Right atrium auricular region (tissue), 2 donors: ENCODE measurements at regions not wholly inside any gene's neighbourhood (a gene's known extent, or its start where the extent isn't known, plus 50 kb on each side); places are given as distances from the start of the nearest gene placed in this dataset.
"Not testable (repeated sequence)": the region's sequence is repeated elsewhere in the genome, so short reads cannot be mapped to it uniquely, and the experiment has no call there.

ENCODE experiments used
- DNase-seq: peaks from one replicate; pipeline ENCODE4 v3.0.0-alpha.2; 2019; ENCODE audit warnings: low spot score
- H3K27ac ChIP-seq, 2 donors: fragments of 200-600 bp; sonication (generic); 1 replicate in 1 of 2; 2 replicates in 1 of 2; pipeline ENCODE4 v1.5.1; 2016 to 2019
- H3K27me3 ChIP-seq, 2 donors: fragments of 200-600 bp; sonication (generic); one replicate each; pipeline versions ENCODE4 v1.5.1 to v1.6.0; 2017 to 2019
- H3K36me3 ChIP-seq: fragments of 200-600 bp; sonication (generic); one replicate; pipeline ENCODE4 v1.5.1; 2016
- H3K4me1 ChIP-seq, 2 donors: fragments of 200-600 bp; sonication (generic); one replicate each; pipeline versions ENCODE4 v1.5.1 to v1.6.0; 2017 to 2019
- H3K4me3 ChIP-seq, 2 donors: fragments of 200-600 bp; sonication (generic); 1 replicate in 1 of 2; 2 replicates in 1 of 2; pipeline ENCODE4 v1.5.1; 2017 to 2019; ENCODE audit warnings: mild to moderate bottlenecking in 1 of 2, moderate library complexity in 1 of 2
- H3K9me3 ChIP-seq, 2 donors: fragments of 200-600 bp; sonication (generic); one replicate each; pipeline ENCODE4 v1.5.1; 2019
- CTCF ChIP-seq, 2 donors: fragments of 200-600 bp; sonication (generic); IDR thresholded peaks; one replicate each; pipeline ENCODE4 v1.5.1; 2019; ENCODE audit warnings: antibody characterized with exemption in 2 of 2

DNA sequence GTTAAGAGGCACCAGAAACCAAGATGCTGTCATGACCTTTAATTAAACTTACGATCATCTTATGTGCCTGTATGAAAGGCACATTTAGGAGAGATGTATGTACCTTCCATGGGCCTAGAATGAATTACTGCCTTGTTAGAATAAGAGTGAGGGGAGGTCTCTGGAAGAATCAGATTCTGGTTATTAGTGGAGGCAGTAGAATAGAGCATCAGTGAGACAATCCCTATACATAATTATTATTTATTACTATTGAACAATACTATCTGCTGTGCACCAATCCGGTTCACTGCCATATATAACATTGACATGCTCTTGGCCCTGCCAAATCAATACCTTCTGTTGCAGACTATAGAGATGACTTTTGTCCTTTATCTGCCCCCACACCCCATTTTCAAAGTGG lies 776.5 kb downstream of the DHX35 start:
- Histone ChIP-seq H3K4me3 (no peak overlapping the region), H3K27me3 (no peaks in the 10 kb centered on the region), H3K36me3 (no peaks in the 10 kb centered on the region), H3K27ac (no peak overlapping the region), H3K9me3 (no peaks in the 10 kb centered on the region), H3K4me1 (no peaks in the 10 kb centered on the region)
- no peak for DNase-seq
- TF ChIP-seq CTCF (IDR thresholded peaks at IDR 0.05): no peak

DNA sequence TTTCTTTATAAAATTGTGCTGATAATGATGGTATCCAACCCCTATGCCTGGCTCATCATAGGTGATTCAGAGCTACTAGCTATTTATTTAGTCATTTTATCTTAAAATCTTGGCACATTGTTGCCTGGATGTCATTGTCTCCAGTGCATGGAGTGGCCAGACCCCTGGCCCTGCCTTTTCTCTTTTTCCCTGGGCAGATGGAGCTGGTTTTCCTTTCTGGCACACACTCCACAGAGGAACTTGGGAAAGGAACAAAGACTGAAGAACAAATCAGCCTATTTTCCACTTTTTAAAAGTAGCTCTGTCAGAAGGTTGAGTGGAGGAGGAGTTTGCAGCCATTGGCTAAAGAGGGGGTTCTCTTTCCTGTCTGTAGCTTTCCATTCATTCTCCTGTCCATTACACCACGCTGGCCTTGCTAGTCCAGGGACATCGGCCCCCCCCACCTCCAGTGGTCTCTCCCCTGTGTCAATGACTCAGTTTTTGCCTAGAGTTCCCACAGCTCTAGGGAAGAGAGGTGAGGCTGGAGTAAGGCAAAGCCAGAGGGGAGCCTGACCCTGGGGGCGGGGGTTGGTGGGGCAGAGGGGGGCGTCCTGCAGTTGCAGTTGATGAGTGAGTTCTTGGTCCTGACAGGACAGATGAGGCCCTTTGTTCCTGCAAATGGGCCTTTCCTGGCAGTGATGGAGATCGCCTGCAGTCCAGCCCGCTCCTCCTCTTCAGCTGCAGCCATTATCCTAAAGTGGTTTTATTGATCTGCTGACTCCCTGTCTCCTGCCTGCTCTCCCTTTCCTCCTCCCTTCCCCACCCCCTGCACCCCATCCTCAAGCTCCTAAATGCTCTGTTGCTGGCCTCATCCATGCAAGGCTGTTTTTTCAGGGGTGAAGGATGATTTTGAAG lies 774.5 kb downstream of the DHX35 start:
- H3K4me3 ChIP-seq: no peak overlapping the region
- no peak for TF ChIP-seq CTCF (IDR thresholded peaks at IDR 0.05)
- peaks cover 0 to 9% of the 10 kb centered on the region in 2 donors for H3K9me3 ChIP-seq

DNA sequence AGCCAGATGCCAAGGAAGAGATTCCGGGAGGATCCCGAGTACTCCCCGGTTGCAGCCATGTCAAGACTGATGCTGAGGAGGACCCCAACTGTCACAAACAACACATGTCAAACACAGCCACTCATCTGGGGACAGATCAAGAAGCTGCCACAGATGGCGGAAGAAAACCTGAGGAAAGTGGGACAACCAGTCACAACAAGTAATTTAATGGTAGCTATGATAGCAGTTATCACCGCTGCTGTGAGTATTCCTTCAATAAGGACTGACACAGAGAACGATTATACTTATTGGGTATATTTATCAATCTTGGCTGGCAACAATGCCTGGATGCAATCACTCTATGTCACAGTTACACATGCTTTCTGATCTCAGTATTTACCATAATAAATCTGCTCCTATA lies 763.4 kb downstream of the DHX35 start:
- H3K4me1 ChIP-seq, H3K27me3 ChIP-seq, H3K4me3 ChIP-seq, DNase-seq, H3K36me3 ChIP-seq, H3K27ac ChIP-seq: not testable (repeated sequence)
- H3K9me3 ChIP-seq: peaks cover 0 to 45% of the 10 kb centered on the region in 2 donors

More for the DNA sequence above, 774.5 kb downstream of the DHX35 start:
- no peak for DNase-seq
- no peak overlapping the region for H3K27ac ChIP-seq
- H3K36me3 ChIP-seq: no peaks in the 10 kb centered on the region
- H3K4me1 ChIP-seq: no peaks in the 10 kb centered on the region
- H3K27me3 ChIP-seq: no peaks in the 10 kb centered on the region

- no peaks in the 10 kb centered on the region for H3K36me3 ChIP-seq
- H3K4me1 ChIP-seq: no peaks in the 10 kb centered on the region
- H3K27ac ChIP-seq: no peak overlapping the region
- no peaks in the 10 kb centered on the region for H3K27me3 ChIP-seq
- DNase-seq: no peak
- no peak for TF ChIP-seq CTCF (IDR thresholded peaks at IDR 0.05)
- H3K4me3 ChIP-seq: no peak overlapping the region
- H3K9me3 ChIP-seq: no peaks in the 10 kb centered on the region
These were observed 757.1 kb downstream of the DHX35 start for GRCh38 chr20:39719293-39719692.

- DNase-seq: no peak
These were observed 755.8 kb downstream of the DHX35 start for GRCh38 chr20:39717936-39718335.

More at GRCh38 chr20:39717936-39718335, 755.8 kb downstream of the DHX35 start:
- Histone ChIP-seq H3K4me1 (no peaks in the 10 kb centered on the region), H3K27ac (no peak overlapping the region), H3K27me3 (no peaks in the 10 kb centered on the region), H3K4me3 (no peak overlapping the region), H3K9me3 (no peaks in the 10 kb centered on the region), H3K36me3 (no peaks in the 10 kb centered on the region)
- no peak for TF ChIP-seq CTCF (IDR thresholded peaks at IDR 0.05)
